ENCODE measurements at regions not wholly inside any gene's neighbourhood (a gene's known extent, or its start where the extent isn't known, plus 50 kb on each side); places are given as distances from the start of the nearest gene placed in this dataset.
"Not testable (repeated sequence)": the region's sequence is repeated elsewhere in the genome, so short reads cannot be mapped to it uniquely, and the experiment has no call there.

GRCh38 chr2:236781933-236782816 is 212.6 kb downstream of the ACKR3 start:
- no peak overlapping the region for H3K27ac Mint-ChIP-seq
- H3K4me1 Mint-ChIP-seq: no peaks in the 10 kb centered on the region
- peaks cover 23% of the 10 kb centered on the region for H3K27me3 Mint-ChIP-seq
- no peaks in the 10 kb centered on the region for H3K9me3 Mint-ChIP-seq
- no peak for DNase-seq
- no peaks in the 10 kb centered on the region for H3K36me3 Mint-ChIP-seq
- no peak overlapping the region for H3K4me3 Mint-ChIP-seq

- H3K27me3 Mint-ChIP-seq: peaks cover 29% of the 10 kb centered on the region
- no peaks in the 10 kb centered on the region for H3K4me1 Mint-ChIP-seq
- H3K9me3 Mint-ChIP-seq: no peaks in the 10 kb centered on the region
- H3K27ac Mint-ChIP-seq: no peak overlapping the region
- no peak for DNase-seq
- no peak overlapping the region for H3K4me3 Mint-ChIP-seq
- no peaks in the 10 kb centered on the region for H3K36me3 Mint-ChIP-seq
Observed at GRCh38 chr2:236782938-236783337, 213.3 kb downstream of the ACKR3 start.

- no peaks in the 10 kb centered on the region for H3K9me3 Mint-ChIP-seq
- peaks cover 27% of the 10 kb centered on the region for H3K27me3 Mint-ChIP-seq
- H3K27ac Mint-ChIP-seq: no peak overlapping the region
- no peak for DNase-seq
- no peaks in the 10 kb centered on the region for H3K4me1 Mint-ChIP-seq
- no peak overlapping the region for H3K4me3 Mint-ChIP-seq
- H3K36me3 Mint-ChIP-seq: no peaks in the 10 kb centered on the region
Observed at GRCh38 chr2:236783417-236784020, 213.9 kb downstream of the ACKR3 start.

- H3K36me3 Mint-ChIP-seq: no peaks in the 10 kb centered on the region
Observed at GRCh38 chr2:236785611-236786057, 216.0 kb downstream of the ACKR3 start.

GRCh38 chr2:236786751-236787150 is 217.1 kb downstream of the ACKR3 start:
- Mint-ChIP-seq H3K27me3 (peaks cover 36% of the 10 kb centered on the region), H3K36me3 (no peaks in the 10 kb centered on the region), H3K4me1 (no peaks in the 10 kb centered on the region), H3K27ac (no peak overlapping the region), H3K9me3 (no peaks in the 10 kb centered on the region), H3K4me3 (no peak overlapping the region)
- DNase-seq: no peak

More at GRCh38 chr2:236785611-236786057, 216.0 kb downstream of the ACKR3 start:
- peaks cover 36% of the 10 kb centered on the region for H3K27me3 Mint-ChIP-seq
- no peak overlapping the region for H3K27ac Mint-ChIP-seq
- no peaks in the 10 kb centered on the region for H3K4me1 Mint-ChIP-seq
- no peak overlapping the region for H3K4me3 Mint-ChIP-seq
- no peaks in the 10 kb centered on the region for H3K9me3 Mint-ChIP-seq
- no peak for DNase-seq

- not testable (repeated sequence) for DNase-seq, H3K27ac Mint-ChIP-seq, H3K9me3 Mint-ChIP-seq, H3K36me3 Mint-ChIP-seq, H3K4me1 Mint-ChIP-seq, H3K4me3 Mint-ChIP-seq
- peaks cover 32% of the 10 kb centered on the region for H3K27me3 Mint-ChIP-seq
Observed at GRCh38 chr2:236787376-236787775, 217.8 kb downstream of the ACKR3 start.

GRCh38 chr2:236787885-236788284 is 218.3 kb downstream of the ACKR3 start:
- Mint-ChIP-seq H3K36me3 (no peaks in the 10 kb centered on the region), H3K27me3 (peaks cover 32% of the 10 kb centered on the region), H3K4me3 (no peak overlapping the region), H3K4me1 (no peaks in the 10 kb centered on the region), H3K27ac (no peak overlapping the region), H3K9me3 (no peaks in the 10 kb centered on the region)
- no peak for DNase-seq

GRCh38 chr2:236790963-236791362 is 221.3 kb downstream of the ACKR3 start:
- Mint-ChIP-seq H3K4me1 (no peaks in the 10 kb centered on the region), H3K27me3 (peaks cover 16% of the 10 kb centered on the region), H3K36me3 (no peaks in the 10 kb centered on the region), H3K27ac (no peak overlapping the region), H3K9me3 (no peaks in the 10 kb centered on the region), H3K4me3 (no peak overlapping the region)
- no peak for DNase-seq

GRCh38 chr2:236793023-236794011 is 223.7 kb downstream of the ACKR3 start:
- Mint-ChIP-seq H3K27me3 (peaks cover 9% of the 10 kb centered on the region), H3K4me1 (no peaks in the 10 kb centered on the region), H3K9me3 (no peaks in the 10 kb centered on the region), H3K27ac (no peak overlapping the region), H3K36me3 (no peaks in the 10 kb centered on the region), H3K4me3 (no peak overlapping the region)
- no peak for DNase-seq

- Mint-ChIP-seq H3K27ac (no peak overlapping the region), H3K27me3 (peaks cover 8% of the 10 kb centered on the region), H3K4me3 (no peak overlapping the region), H3K9me3 (no peaks in the 10 kb centered on the region), H3K4me1 (no peaks in the 10 kb centered on the region), H3K36me3 (no peaks in the 10 kb centered on the region)
- DNase-seq: no peak
Observed at GRCh38 chr2:236794176-236794957, 224.7 kb downstream of the ACKR3 start.

GRCh38 chr2:236795169-236795860 is 225.7 kb downstream of the ACKR3 start:
- H3K4me1 Mint-ChIP-seq: no peaks in the 10 kb centered on the region
- no peak overlapping the region for H3K4me3 Mint-ChIP-seq
- H3K36me3 Mint-ChIP-seq: no peaks in the 10 kb centered on the region
- no peaks in the 10 kb centered on the region for H3K9me3 Mint-ChIP-seq
- H3K27ac Mint-ChIP-seq: peak overlapping the region; percentile 32
- DNase-seq: no peak
- no peaks in the 10 kb centered on the region for H3K27me3 Mint-ChIP-seq

- H3K9me3 Mint-ChIP-seq: no peaks in the 10 kb centered on the region
- H3K4me3 Mint-ChIP-seq: no peak overlapping the region
- H3K27me3 Mint-ChIP-seq: no peaks in the 10 kb centered on the region
- no peak for DNase-seq
- no peaks in the 10 kb centered on the region for H3K36me3 Mint-ChIP-seq
- H3K4me1 Mint-ChIP-seq: no peaks in the 10 kb centered on the region
- H3K27ac Mint-ChIP-seq: no peak overlapping the region
Observed at GRCh38 chr2:236795861-236796219, 226.2 kb downstream of the ACKR3 start.

GRCh38 chr2:236796236-236796635 is 226.6 kb downstream of the ACKR3 start:
- H3K9me3 Mint-ChIP-seq: peaks cover 2% of the 10 kb centered on the region
- no peaks in the 10 kb centered on the region for H3K4me1 Mint-ChIP-seq
- H3K27me3 Mint-ChIP-seq: no peaks in the 10 kb centered on the region
- DNase-seq: no peak
- no peak overlapping the region for H3K27ac Mint-ChIP-seq
- no peak overlapping the region for H3K4me3 Mint-ChIP-seq
- H3K36me3 Mint-ChIP-seq: no peaks in the 10 kb centered on the region

- H3K36me3 Mint-ChIP-seq: no peaks in the 10 kb centered on the region
- no peak overlapping the region for H3K4me3 Mint-ChIP-seq
- H3K4me1 Mint-ChIP-seq: no peaks in the 10 kb centered on the region
- no peak overlapping the region for H3K27ac Mint-ChIP-seq
- H3K9me3 Mint-ChIP-seq: peaks cover 2% of the 10 kb centered on the region
- no peak for DNase-seq
- H3K27me3 Mint-ChIP-seq: no peaks in the 10 kb centered on the region
Observed at GRCh38 chr2:236797411-236797810, 227.8 kb downstream of the ACKR3 start.
